Keratinocyte (primary cell): ENCODE measurements at regions not wholly inside any gene's neighbourhood (a gene's known extent, or its start where the extent isn't known, plus 50 kb on each side); places are given as distances from the start of the nearest gene placed in this dataset.

Experiments used
- DNase-seq: peaks from one replicate; pipeline ENCODE4 v3.0.0-alpha.2; 2011; ENCODE audit warnings: low read depth, missing footprints, low spot score
- FAIRE-seq: peaks from 2 replicates; lab custom pipeline; 2011; peaks lifted over from hg19 to GRCh38; lab: Jason Lieb, UNC
- H2AFZ ChIP-seq: 2 replicates; pipeline ENCODE4 v1.6.0; 2012; ENCODE audit warnings: low read length, control low read depth, inconsistent platforms; ENCODE audit not compliant: control insufficient read depth
- H3K27ac ChIP-seq: 2 replicates; pipeline ENCODE4 v1.5.1; 2011; ENCODE audit warnings: low read length; ENCODE audit not compliant: control insufficient read depth, insufficient read depth
- H3K27me3 ChIP-seq: 3 replicates; pipeline ENCODE4 v1.6.0; 2011; ENCODE audit warnings: low read length; ENCODE audit not compliant: control insufficient read depth, insufficient read depth; ENCODE audit errors: extremely low read depth
- H3K36me3 ChIP-seq, 2 experiments: 2 replicates in 1 of 2; 3 replicates in 1 of 2; pipeline ENCODE4 v1.5.1; 2011; ENCODE audit warnings: low read length in 2 of 2, mild to moderate bottlenecking in 1 of 2; ENCODE audit not compliant: control insufficient read depth in 2 of 2, insufficient read depth in 2 of 2; ENCODE audit errors: extremely low read depth in 1 of 2
- H3K4me1 ChIP-seq: 3 replicates; pipeline ENCODE4 v1.5.1; 2011; ENCODE audit warnings: low read length; ENCODE audit not compliant: control insufficient read depth, insufficient read depth; ENCODE audit errors: extremely low read depth
- H3K4me2 ChIP-seq: 3 replicates; pipeline ENCODE4 v1.6.0; 2011; ENCODE audit warnings: low read depth, low read length; ENCODE audit not compliant: control insufficient read depth, insufficient read depth; ENCODE audit errors: extremely low read depth
- H3K4me3 ChIP-seq, 3 experiments: fragments of 200-600 bp in 1 of 3; sonication (generic) in 1 of 3; 2 replicates in 2 of 3; 3 replicates in 1 of 3; pipeline ENCODE4 v1.5.1; 2011 to 2016; ENCODE audit warnings: low read length in 3 of 3, mild to moderate bottlenecking in 3 of 3, control low read depth in 2 of 3, inconsistent platforms in 1 of 3, low read depth in 1 of 3, mixed read lengths in 1 of 3, mixed run types in 1 of 3, moderate library complexity in 1 of 3; ENCODE audit not compliant: control insufficient read depth in 2 of 3, insufficient read depth in 2 of 3; ENCODE audit errors: extremely low read depth in 1 of 3
- H3K79me2 ChIP-seq: 2 replicates; pipeline ENCODE4 v1.6.0; 2012; ENCODE audit warnings: low read length; ENCODE audit not compliant: control insufficient read depth, insufficient read depth
- H3K9ac ChIP-seq: 3 replicates; pipeline ENCODE4 v1.6.0; 2011; ENCODE audit warnings: low read length; ENCODE audit not compliant: control insufficient read depth, insufficient read depth; ENCODE audit errors: extremely low read depth
- H3K9me1 ChIP-seq: 3 replicates; pipeline ENCODE4 v1.6.0; 2011; ENCODE audit warnings: low read length; ENCODE audit not compliant: control insufficient read depth, insufficient read depth; ENCODE audit errors: extremely low read depth
- H3K9me3 ChIP-seq: 2 replicates; pipeline ENCODE4 v1.5.1; 2012; ENCODE audit warnings: low read depth, low read length; ENCODE audit not compliant: control insufficient read depth
- H4K20me1 ChIP-seq: 3 replicates; pipeline ENCODE4 v1.6.0; 2011; ENCODE audit warnings: low read length; ENCODE audit not compliant: control insufficient read depth, insufficient read depth; ENCODE audit errors: extremely low read depth
- EZH2 ChIP-seq: IDR thresholded peaks from one replicate; pipeline ENCODE4 v1.6.1; 2012; ENCODE audit warnings: inconsistent platforms, mild to moderate bottlenecking, low read length, moderate library complexity
- dilution Hi-C: fragments of 300-500 bp; cut with MboI; formaldehyde crosslinking; loops from one replicate; pipeline ENCODE4 v1.7.0; 2020; ENCODE audit warnings: low sequenced_read_pairs; ENCODE audit not compliant: extremely low pct_ligation_motif_present
- TF ChIP-seq, protein P1 (sequence below), 3 experiments: IDR thresholded peaks in 1 of 3; conservative IDR thresholded peaks in 1 of 3; optimal IDR thresholded peaks in 1 of 3; 2 replicates in 2 of 3; 3 replicates in 1 of 3; pipeline versions ENCODE3 to v1.5.1; 2011; ENCODE audit warnings: low read length in 3 of 3, mild to moderate bottlenecking in 3 of 3, moderate library complexity in 2 of 3, control low read depth in 1 of 3, inconsistent platforms in 1 of 3; ENCODE audit not compliant: insufficient read depth in 2 of 3; ENCODE audit errors: extremely low read depth in 1 of 3

DNA sequence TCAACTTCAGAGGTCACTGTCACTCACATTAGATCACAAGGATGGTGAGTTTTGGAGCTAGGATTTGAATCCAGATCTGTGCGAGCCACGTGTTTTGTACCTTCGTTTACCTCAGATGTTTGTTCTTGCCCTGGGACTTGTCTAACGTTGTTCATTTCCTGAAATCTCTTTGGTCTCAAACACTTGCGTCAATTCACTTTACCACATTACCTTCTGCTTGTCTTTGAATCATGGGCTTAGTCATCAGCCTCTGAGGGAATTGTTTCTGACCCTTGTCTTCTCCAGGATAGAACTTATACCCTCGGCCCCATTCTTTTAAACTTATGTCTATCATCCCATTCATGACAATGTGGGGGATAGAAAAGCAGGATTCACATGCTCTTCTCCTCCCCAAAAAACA, 282.7 kb downstream of the DCDC2C start:
- no peaks in the 10 kb centered on the region for H4K20me1 ChIP-seq
- H3K9ac ChIP-seq, result no peak overlapping the region
- no peaks in the 10 kb centered on the region for H3K27me3 ChIP-seq
- H3K4me3 ChIP-seq, result no peak overlapping the region
- TF ChIP-seq, protein P1, sequence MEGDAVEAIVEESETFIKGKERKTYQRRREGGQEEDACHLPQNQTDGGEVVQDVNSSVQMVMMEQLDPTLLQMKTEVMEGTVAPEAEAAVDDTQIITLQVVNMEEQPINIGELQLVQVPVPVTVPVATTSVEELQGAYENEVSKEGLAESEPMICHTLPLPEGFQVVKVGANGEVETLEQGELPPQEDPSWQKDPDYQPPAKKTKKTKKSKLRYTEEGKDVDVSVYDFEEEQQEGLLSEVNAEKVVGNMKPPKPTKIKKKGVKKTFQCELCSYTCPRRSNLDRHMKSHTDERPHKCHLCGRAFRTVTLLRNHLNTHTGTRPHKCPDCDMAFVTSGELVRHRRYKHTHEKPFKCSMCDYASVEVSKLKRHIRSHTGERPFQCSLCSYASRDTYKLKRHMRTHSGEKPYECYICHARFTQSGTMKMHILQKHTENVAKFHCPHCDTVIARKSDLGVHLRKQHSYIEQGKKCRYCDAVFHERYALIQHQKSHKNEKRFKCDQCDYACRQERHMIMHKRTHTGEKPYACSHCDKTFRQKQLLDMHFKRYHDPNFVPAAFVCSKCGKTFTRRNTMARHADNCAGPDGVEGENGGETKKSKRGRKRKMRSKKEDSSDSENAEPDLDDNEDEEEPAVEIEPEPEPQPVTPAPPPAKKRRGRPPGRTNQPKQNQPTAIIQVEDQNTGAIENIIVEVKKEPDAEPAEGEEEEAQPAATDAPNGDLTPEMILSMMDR (optimal IDR thresholded peaks at IDR 0.05 in 1 of 3, IDR thresholded peaks at IDR 0.05 in 1 of 3, conservative IDR thresholded peaks at IDR 0.05 in 1 of 3; ENCODE audit: extremely low read depth in 1 of 3, insufficient read depth in 2 of 3, low read length in 3 of 3), result no peak
- TF ChIP-seq EZH2, result no peak
- no peak for FAIRE-seq
- no peaks in the 10 kb centered on the region for H3K36me3 ChIP-seq
- no peak for DNase-seq
- no peaks in the 10 kb centered on the region for H3K79me2 ChIP-seq
- H3K4me2 ChIP-seq, result no peak overlapping the region
- no peaks in the 10 kb centered on the region for H3K9me1 ChIP-seq
- dilution Hi-C loops, result no loop called here
- H3K27ac ChIP-seq, result no peak overlapping the region
- H2AFZ ChIP-seq, result no peak overlapping the region
- no peaks in the 10 kb centered on the region for H3K9me3 ChIP-seq
- H3K4me1 ChIP-seq, result no peaks in the 10 kb centered on the region

DNA sequence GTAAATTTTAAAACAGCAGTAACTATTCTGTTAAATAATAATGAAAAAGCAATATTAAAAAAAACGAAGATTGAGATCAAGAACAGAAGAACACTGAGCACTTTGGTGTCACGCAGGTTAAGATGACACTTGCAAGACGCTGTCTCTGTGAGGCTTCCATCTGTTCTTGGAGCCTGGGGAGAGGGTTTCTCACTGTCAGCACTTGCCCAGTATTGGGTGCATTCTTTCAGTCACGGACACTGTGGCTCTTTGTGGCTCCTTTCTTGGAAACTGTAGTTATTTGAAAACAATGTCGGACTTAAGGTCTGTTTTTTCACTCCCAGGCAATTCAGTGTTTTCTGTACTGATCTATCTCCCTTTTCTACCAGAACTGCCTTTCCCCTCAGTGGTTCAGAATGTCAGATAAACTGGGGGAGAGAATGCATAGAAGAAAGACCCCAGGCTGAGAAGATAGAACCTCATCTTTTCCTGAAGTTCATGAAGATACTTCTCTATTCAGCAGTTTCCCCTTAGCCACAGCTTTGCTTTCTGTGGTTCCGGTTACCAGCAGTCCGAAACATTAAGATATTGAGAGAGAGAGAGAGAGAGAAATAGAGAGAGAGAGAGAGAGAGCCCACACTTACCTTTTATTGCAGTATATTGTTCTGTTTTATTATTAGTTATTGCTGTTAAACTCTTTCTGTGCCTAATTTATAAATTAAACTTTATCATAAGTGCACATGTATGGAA, 283.3 kb downstream of the DCDC2C start:
- FAIRE-seq, result no peak
- dilution Hi-C loops, result no loop called here

More for the DNA sequence above, 283.3 kb downstream of the DCDC2C start:
- Histone ChIP-seq H3K9me1 (no peaks in the 10 kb centered on the region), H3K79me2 (no peaks in the 10 kb centered on the region), H4K20me1 (no peaks in the 10 kb centered on the region), H2AFZ (no peak overlapping the region), H3K27ac (no peak overlapping the region), H3K4me1 (no peaks in the 10 kb centered on the region), H3K4me2 (no peak overlapping the region), H3K27me3 (no peaks in the 10 kb centered on the region), H3K9ac (no peak overlapping the region), H3K36me3 (no peaks in the 10 kb centered on the region), H3K9me3 (no peaks in the 10 kb centered on the region), H3K4me3 (no peak overlapping the region)
- DNase-seq, result no peak
- TF ChIP-seq, protein P1 (optimal IDR thresholded peaks at IDR 0.05 in 1 of 3, IDR thresholded peaks at IDR 0.05 in 1 of 3, conservative IDR thresholded peaks at IDR 0.05 in 1 of 3; ENCODE audit: extremely low read depth in 1 of 3, insufficient read depth in 2 of 3, low read length in 3 of 3), result no peak
- TF ChIP-seq EZH2, result no peak
